ENCODE measurements at regions not wholly inside any gene's neighbourhood (a gene's known extent, or its start where the extent isn't known, plus 50 kb on each side); places are given as distances from the start of the nearest gene placed in this dataset.

DNA sequence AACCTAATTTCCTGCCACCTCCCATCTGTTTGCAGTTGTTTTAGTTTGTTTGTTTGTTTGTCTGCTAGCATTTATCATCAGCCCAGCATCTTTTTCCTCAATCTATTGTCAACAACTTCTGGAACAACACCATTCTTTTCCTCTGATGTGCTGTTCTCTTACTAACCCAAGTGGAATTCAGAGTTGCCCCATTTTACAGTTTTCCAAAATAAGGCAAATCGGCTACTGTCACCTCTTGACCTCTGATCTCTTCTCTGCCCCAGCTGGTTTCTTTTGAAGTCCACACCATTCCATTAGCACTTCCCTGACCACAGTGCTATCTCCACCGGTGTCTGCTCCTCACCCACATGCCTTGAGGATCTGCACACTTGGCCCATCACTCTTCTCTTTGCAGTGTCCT is 102.4 kb downstream of the EFNB2 start:
- no peak overlapping the region for H3K9ac ChIP-seq
- no peak overlapping the region for H2AFZ ChIP-seq (ENCODE audit: low read depth)
- H4K20me1 ChIP-seq (ENCODE audit: insufficient read depth), result no peaks in the 10 kb centered on the region
- no peaks in the 10 kb centered on the region for H3K4me1 ChIP-seq (ENCODE audit: low read depth, poor library complexity, severe bottlenecking)
- H3K27me3 ChIP-seq (ENCODE audit: insufficient read depth, low read depth), result no peaks in the 10 kb centered on the region
- no peaks in the 10 kb centered on the region for H3K79me2 ChIP-seq (ENCODE audit: insufficient read depth, low read depth)
- no peak for TF ChIP-seq CTCF (conservative IDR thresholded peaks at IDR 0.05; ENCODE audit: low read depth, low read length)
- no peak overlapping the region for H3K27ac ChIP-seq
- no peak overlapping the region for H3K4me2 ChIP-seq
- no peaks in the 10 kb centered on the region for H3K36me3 ChIP-seq (ENCODE audit: insufficient read depth)
- no peak overlapping the region for H3K4me3 ChIP-seq (IDR thresholded peaks at IDR 0.05; ENCODE audit: insufficient read depth, low read depth, low read length)

DNA sequence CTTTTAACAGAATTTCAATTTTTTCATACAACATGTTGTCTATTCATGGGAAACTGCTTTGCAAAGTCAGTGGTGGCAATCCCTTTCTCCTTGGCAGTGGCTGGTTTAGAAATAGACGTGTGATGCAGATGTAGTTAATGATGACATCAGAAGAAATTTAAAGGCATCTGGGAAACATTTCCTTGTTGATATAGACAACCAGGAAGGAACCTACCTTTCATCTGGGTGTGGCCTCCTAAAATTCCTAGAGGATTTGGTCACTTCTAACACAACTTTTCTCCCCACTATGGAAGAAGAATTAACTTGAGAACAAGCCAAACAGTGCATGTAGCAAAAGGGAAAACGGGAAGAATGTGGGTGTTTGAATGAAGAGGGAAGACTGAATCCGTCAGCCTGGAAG is 102.8 kb downstream of the EFNB2 start:
- Histone ChIP-seq H3K9ac (no peak overlapping the region), H2AFZ (ENCODE audit: low read depth) (no peak overlapping the region), H3K4me3 (IDR thresholded peaks at IDR 0.05; ENCODE audit: insufficient read depth, low read depth, low read length) (no peak overlapping the region), H3K27me3 (ENCODE audit: insufficient read depth, low read depth) (no peaks in the 10 kb centered on the region), H3K4me1 (ENCODE audit: low read depth, poor library complexity, severe bottlenecking) (no peaks in the 10 kb centered on the region), H3K27ac (no peak overlapping the region), H4K20me1 (ENCODE audit: insufficient read depth) (no peaks in the 10 kb centered on the region), H3K36me3 (ENCODE audit: insufficient read depth) (no peaks in the 10 kb centered on the region), H3K4me2 (no peak overlapping the region), H3K79me2 (ENCODE audit: insufficient read depth, low read depth) (no peaks in the 10 kb centered on the region)
- TF ChIP-seq CTCF (conservative IDR thresholded peaks at IDR 0.05; ENCODE audit: low read depth, low read length), result no peak

GRCh38 chr13:106426909-106427308 is 108.6 kb downstream of the EFNB2 start:
- H3K4me1 ChIP-seq (ENCODE audit: low read depth, poor library complexity, severe bottlenecking), result no peaks in the 10 kb centered on the region
- no peak overlapping the region for H3K9ac ChIP-seq
- H3K36me3 ChIP-seq (ENCODE audit: insufficient read depth), result no peaks in the 10 kb centered on the region
- no peak overlapping the region for H3K4me3 ChIP-seq (IDR thresholded peaks at IDR 0.05; ENCODE audit: insufficient read depth, low read depth, low read length)
- no peak for TF ChIP-seq CTCF (conservative IDR thresholded peaks at IDR 0.05; ENCODE audit: low read depth, low read length)
- H3K4me2 ChIP-seq, result no peak overlapping the region
- no peaks in the 10 kb centered on the region for H3K27me3 ChIP-seq (ENCODE audit: insufficient read depth, low read depth)
- no peak overlapping the region for H3K27ac ChIP-seq
- no peaks in the 10 kb centered on the region for H4K20me1 ChIP-seq (ENCODE audit: insufficient read depth)
- H2AFZ ChIP-seq (ENCODE audit: low read depth), result no peak overlapping the region
- H3K79me2 ChIP-seq (ENCODE audit: insufficient read depth, low read depth), result no peaks in the 10 kb centered on the region

GRCh38 chr13:106425661-106426060 is 109.8 kb downstream of the EFNB2 start:
- H2AFZ ChIP-seq (ENCODE audit: low read depth), result no peak overlapping the region
- no peak for TF ChIP-seq CTCF (conservative IDR thresholded peaks at IDR 0.05; ENCODE audit: low read depth, low read length)
- H3K4me1 ChIP-seq (ENCODE audit: low read depth, poor library complexity, severe bottlenecking), result no peaks in the 10 kb centered on the region
- no peak overlapping the region for H3K4me2 ChIP-seq
- H3K9ac ChIP-seq, result no peak overlapping the region
- no peaks in the 10 kb centered on the region for H3K27me3 ChIP-seq (ENCODE audit: insufficient read depth, low read depth)
- H3K4me3 ChIP-seq (IDR thresholded peaks at IDR 0.05; ENCODE audit: insufficient read depth, low read depth, low read length), result no peak overlapping the region
- no peak overlapping the region for H3K27ac ChIP-seq
- H4K20me1 ChIP-seq (ENCODE audit: insufficient read depth), result no peaks in the 10 kb centered on the region
- no peaks in the 10 kb centered on the region for H3K79me2 ChIP-seq (ENCODE audit: insufficient read depth, low read depth)
- no peaks in the 10 kb centered on the region for H3K36me3 ChIP-seq (ENCODE audit: insufficient read depth)

DNA sequence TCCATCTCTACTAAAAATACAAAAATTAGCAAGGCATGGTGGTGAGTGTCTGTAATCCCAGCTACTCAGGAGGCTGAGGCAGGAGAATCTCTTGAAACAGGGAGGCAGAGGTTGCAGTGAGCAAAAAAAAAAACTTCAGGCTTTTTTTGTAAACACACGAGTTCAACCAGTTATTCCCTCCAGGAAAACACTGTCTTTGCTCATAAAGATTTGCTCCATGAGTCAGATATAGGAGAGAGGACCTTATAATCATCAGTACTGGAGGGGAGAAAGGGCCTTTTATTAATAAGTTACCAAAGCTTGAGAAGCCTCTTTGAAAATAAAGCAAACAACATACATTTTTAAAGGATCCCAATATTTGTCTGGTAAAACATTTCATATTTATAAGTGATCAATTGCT is 110.7 kb downstream of the EFNB2 start:
- Histone ChIP-seq H3K36me3 (ENCODE audit: insufficient read depth) (no peaks in the 10 kb centered on the region), H3K27ac (no peak overlapping the region), H2AFZ (ENCODE audit: low read depth) (no peak overlapping the region), H3K79me2 (ENCODE audit: insufficient read depth, low read depth) (no peaks in the 10 kb centered on the region), H3K4me2 (no peak overlapping the region), H3K9ac (no peak overlapping the region), H3K27me3 (ENCODE audit: insufficient read depth, low read depth) (no peaks in the 10 kb centered on the region), H4K20me1 (ENCODE audit: insufficient read depth) (no peaks in the 10 kb centered on the region), H3K4me1 (ENCODE audit: low read depth, poor library complexity, severe bottlenecking) (no peaks in the 10 kb centered on the region), H3K4me3 (IDR thresholded peaks at IDR 0.05; ENCODE audit: insufficient read depth, low read depth, low read length) (no peak overlapping the region)
- TF ChIP-seq CTCF (conservative IDR thresholded peaks at IDR 0.05; ENCODE audit: low read depth, low read length), result no peak

Measured in KMS-11 (cell line).